ENCODE measurements at regions not wholly inside any gene's neighbourhood (a gene's known extent, or its start where the extent isn't known, plus 50 kb on each side); places are given as distances from the start of the nearest gene placed in this dataset.

GRCh38 chr14:83611906-83612390 lies 1918.0 kb upstream of the FLRT2 start (continued):
- TF ChIP-seq BCL11B (tag by site-specific recombination; IDR thresholded peaks at IDR 0.05; ENCODE audit: low read depth), result no peak
- no peak for TF ChIP-seq ZNF548 (tag by site-specific recombination; IDR thresholded peaks at IDR 0.05)
- no peak for TF ChIP-seq ZNF24 (tag by site-specific recombination; IDR thresholded peaks at IDR 0.05)
- TF ChIP-seq ZNF10 (tag by site-specific recombination; IDR thresholded peaks at IDR 0.05), result no peak
- TF ChIP-seq ZSCAN18 (tag by site-specific recombination; IDR thresholded peaks at IDR 0.05), result no peak
- no peak for TF ChIP-seq ZNF423 (tag by site-specific recombination; IDR thresholded peaks at IDR 0.05)

- Histone ChIP-seq H3K4me3 (ENCODE audit: low read depth, low read length) (no peak overlapping the region), H3K4me1 (ENCODE audit: control insufficient read depth, insufficient read depth, low read length) (peaks cover 3% of the 10 kb centered on the region), H3K9me3 (ENCODE audit: control insufficient read depth, insufficient read depth, low read depth, low read length) (no peaks in the 10 kb centered on the region), H3K27ac (ENCODE audit: extremely low read depth, low read depth, low read length) (no peak overlapping the region), H3K36me3 (ENCODE audit: control insufficient read depth in 2 of 2, insufficient read depth in 1 of 2, low read length in 2 of 2) (no peaks in the 10 kb centered on the region)
- TF ChIP-seq ZNF580 (tag by site-specific recombination; IDR thresholded peaks at IDR 0.05) (no peak), ZNF658 (tag by site-specific recombination; IDR thresholded peaks at IDR 0.05) (no peak), OSR2 (tag by site-specific recombination; IDR thresholded peaks at IDR 0.05) (no peak), ZSCAN16 (tag by site-specific recombination; IDR thresholded peaks at IDR 0.05) (no peak), ZNF391 (tag by site-specific recombination; IDR thresholded peaks at IDR 0.05; ENCODE audit: borderline replicate concordance, low read depth) (no peak), SCRT2 (tag by site-specific recombination; IDR thresholded peaks at IDR 0.05) (no peak), ZBTB7A (tag by site-specific recombination; IDR thresholded peaks at IDR 0.05; ENCODE audit: low read depth) (no peak), INSM2 (tag by site-specific recombination; IDR thresholded peaks at IDR 0.05) (no peak), GLIS2 (tag by site-specific recombination; IDR thresholded peaks at IDR 0.05) (no peak), ZNF223 (tag by site-specific recombination; IDR thresholded peaks at IDR 0.05) (no peak), ZNF266 (tag by site-specific recombination; IDR thresholded peaks at IDR 0.05; ENCODE audit: low read depth) (no peak), ATF2 (tag by site-specific recombination; IDR thresholded peaks at IDR 0.05; ENCODE audit: low read depth) (no peak), ZBTB11 (tag by site-specific recombination; conservative IDR thresholded peaks at IDR 0.05; ENCODE audit: low read depth) (no peak), ZNF292 (tag by site-specific recombination; IDR thresholded peaks at IDR 0.05; ENCODE audit: borderline replicate concordance, low read depth) (no peak), ZNF645 (tag by site-specific recombination; IDR thresholded peaks at IDR 0.05) (no peak), ZNF169 (tag by site-specific recombination; IDR thresholded peaks at IDR 0.05) (no peak)
- ChIA-PET POLR2A (no interaction called here), CTCF (no interaction called here)
Measured at GRCh38 chr14:83614956-83615355, 1915.0 kb upstream of the FLRT2 start.
